Lower leg skin (tissue), 3 donors: ENCODE measurements at regions not wholly inside any gene's neighbourhood (a gene's known extent, or its start where the extent isn't known, plus 50 kb on each side); places are given as distances from the start of the nearest gene placed in this dataset.

Source experiments
- POLR2A ChIP-seq, 2 donors: fragments of 450-650 bp; IDR thresholded peaks; one replicate each; pipeline ENCODE4 v1.6.1; 2016 to 2017; ENCODE audit warnings: antibody characterized with exemption in 2 of 2, mild to moderate bottlenecking in 1 of 2, moderate library complexity in 1 of 2
- TF ChIP-seq, protein P1 (sequence below), 3 donors: fragments of 450-650 bp; IDR thresholded peaks; one replicate each; pipeline ENCODE4 v1.5.1; 2016; ENCODE audit warnings: antibody characterized with exemption in 3 of 3, mild to moderate bottlenecking in 3 of 3, moderate library complexity in 2 of 3

GRCh38 chr11:82034527-82034926, 699.1 kb downstream of the FAM181B start:
- TF ChIP-seq, protein P1, sequence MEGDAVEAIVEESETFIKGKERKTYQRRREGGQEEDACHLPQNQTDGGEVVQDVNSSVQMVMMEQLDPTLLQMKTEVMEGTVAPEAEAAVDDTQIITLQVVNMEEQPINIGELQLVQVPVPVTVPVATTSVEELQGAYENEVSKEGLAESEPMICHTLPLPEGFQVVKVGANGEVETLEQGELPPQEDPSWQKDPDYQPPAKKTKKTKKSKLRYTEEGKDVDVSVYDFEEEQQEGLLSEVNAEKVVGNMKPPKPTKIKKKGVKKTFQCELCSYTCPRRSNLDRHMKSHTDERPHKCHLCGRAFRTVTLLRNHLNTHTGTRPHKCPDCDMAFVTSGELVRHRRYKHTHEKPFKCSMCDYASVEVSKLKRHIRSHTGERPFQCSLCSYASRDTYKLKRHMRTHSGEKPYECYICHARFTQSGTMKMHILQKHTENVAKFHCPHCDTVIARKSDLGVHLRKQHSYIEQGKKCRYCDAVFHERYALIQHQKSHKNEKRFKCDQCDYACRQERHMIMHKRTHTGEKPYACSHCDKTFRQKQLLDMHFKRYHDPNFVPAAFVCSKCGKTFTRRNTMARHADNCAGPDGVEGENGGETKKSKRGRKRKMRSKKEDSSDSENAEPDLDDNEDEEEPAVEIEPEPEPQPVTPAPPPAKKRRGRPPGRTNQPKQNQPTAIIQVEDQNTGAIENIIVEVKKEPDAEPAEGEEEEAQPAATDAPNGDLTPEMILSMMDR (IDR thresholded peaks at IDR 0.05): no peak
- TF ChIP-seq POLR2A (IDR thresholded peaks at IDR 0.05): no peak
